HG02870 (cell line): ENCODE measurements at regions not wholly inside any gene's neighbourhood (a gene's known extent, or its start where the extent isn't known, plus 50 kb on each side); places are given as distances from the start of the nearest gene placed in this dataset.

Experiments used
- ATAC-seq: cut with Tn5 transposase; IDR thresholded peaks from one replicate; pipeline ENCODE4 v1.9.1; 2021; ENCODE audit warnings: mild to moderate bottlenecking, moderate library complexity; ENCODE audit not compliant: unreplicated experiment

DNA sequence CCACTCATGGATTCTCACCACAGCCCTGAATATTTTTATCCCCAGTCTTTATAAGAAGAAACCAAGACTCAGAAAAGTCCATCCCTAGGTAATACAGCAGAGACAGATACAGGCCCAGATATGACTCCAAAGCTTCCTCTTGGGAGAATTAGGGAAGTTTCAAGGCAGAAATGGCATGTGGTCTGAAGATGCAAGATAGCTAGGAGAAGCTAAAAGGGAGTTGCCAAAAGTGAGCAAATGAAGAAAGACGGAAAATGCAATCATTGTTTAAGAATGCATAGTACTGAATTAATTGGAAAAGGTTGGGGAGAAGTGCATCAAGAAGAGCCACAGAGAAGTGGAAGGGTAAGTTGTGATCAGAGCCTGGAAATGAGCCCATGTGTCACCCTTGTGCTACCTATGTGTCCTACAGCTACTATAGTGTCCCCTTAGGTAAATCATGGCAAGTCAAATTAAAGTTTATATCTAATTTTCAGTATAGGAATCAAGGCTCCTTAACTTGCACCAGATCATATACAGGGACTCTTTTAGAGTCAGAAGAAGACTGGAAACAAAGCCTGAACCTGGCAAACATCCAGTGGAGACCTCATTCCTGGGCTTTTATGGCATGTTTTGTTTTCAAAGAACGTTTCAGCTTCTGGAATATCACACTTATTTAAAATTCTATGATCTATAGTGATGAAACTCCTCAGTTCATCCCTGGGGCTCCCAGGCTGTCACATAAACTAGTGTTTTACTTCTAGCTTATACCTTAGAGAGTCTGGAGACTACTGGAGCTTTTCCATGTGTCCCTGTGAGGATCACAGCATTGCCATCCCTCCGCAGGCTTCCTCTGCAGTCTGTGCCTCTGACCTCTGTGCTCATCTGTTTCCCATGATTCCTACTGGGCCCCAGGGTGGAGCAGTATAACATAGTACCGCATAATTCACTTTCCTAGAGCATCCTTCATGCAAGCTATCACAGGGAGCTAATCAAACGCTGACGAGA lies 189.0 kb upstream of the CDKN3 start:
- ATAC-seq, result no peak

DNA sequence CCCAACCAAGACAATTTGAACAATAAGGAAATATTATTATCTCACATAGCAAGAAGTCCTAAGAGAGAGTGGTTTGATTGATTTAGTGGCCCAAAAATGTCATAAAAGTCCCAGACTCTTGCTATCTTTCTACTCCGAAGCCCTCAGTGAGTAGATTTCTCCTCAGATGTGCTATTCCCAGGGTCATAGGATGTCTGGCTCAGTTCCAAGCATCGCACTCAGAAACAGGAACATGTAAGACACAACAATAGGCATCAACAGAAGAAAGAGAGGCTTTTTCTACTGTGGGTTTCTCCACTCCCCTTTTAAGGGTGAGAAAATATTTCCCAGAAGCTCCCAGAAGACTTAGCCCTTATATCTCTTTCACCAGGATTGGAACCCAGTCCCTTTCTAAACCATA lies 188.1 kb upstream of the CDKN3 start:
- no peak for ATAC-seq

- ATAC-seq, result no peak
These were observed 187.1 kb upstream of the CDKN3 start for GRCh38 chr14:54209511-54210250.

- ATAC-seq, result no peak
These were observed 185.1 kb upstream of the CDKN3 start for GRCh38 chr14:54211551-54212308.

GRCh38 chr14:54213536-54213935 lies 183.3 kb upstream of the CDKN3 start:
- no peak for ATAC-seq

GRCh38 chr14:54216827-54217226 lies 180.0 kb upstream of the CDKN3 start:
- ATAC-seq, result no peak

GRCh38 chr14:54219261-54220070 lies 177.3 kb upstream of the CDKN3 start:
- ATAC-seq, result no peak

- no peak for ATAC-seq
These were observed 176.6 kb upstream of the CDKN3 start for GRCh38 chr14:54220071-54220703.

DNA sequence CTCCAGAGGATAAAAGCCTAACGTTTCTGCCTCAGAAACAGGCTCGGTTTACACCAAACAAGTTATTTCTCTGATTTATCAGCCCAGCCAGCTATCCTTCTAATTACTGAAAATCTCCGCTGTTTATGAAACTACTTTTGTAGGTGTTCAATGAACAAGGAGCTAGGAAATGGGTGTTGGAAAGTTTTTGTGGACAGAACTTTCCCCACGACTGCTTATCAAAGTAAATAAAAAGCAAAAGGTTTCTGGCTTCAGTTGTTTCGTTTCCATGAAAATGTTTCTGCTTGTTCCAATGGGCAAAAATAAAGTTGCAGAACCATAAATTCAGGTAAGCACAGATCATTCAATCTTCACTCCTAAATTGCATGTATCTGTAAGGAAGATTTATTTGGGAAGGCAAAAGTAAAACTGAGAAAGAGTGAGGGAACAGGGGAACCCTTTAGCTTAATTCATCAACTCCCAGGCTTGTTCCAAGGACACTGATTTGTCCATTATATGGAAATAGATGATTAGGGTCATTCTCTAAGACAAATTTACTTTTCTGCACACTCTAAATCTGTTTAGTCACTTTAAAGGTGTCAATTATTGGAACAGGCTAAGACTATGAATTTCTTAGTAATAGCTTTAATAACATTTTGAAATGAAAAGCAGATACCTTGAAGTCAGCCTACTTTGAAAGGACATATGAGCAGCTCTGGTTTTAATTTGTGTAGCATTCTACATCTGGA lies 175.9 kb upstream of the CDKN3 start:
- ATAC-seq, result no peak

GRCh38 chr14:54221432-54221803 lies 175.4 kb upstream of the CDKN3 start:
- no peak for ATAC-seq

DNA sequence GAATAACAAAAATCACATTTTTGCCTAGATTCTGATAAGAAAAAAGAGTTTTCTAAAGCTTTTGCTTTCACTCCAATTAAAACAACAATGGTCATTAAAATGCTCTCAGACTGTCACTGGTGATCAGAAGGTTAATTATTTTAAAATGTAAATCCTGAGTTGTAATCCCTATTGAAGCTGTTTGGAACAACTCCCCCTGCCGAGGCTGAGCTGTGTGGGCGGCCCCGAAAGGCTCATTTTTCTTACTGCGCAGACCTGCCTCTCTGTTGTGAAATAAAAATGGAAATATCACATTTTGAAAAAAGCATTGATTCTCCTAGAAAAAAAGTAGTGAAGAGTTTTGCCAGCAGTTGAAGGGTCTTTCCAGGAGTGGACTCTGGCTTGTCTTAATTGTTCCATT lies 174.8 kb upstream of the CDKN3 start:
- ATAC-seq, result no peak

DNA sequence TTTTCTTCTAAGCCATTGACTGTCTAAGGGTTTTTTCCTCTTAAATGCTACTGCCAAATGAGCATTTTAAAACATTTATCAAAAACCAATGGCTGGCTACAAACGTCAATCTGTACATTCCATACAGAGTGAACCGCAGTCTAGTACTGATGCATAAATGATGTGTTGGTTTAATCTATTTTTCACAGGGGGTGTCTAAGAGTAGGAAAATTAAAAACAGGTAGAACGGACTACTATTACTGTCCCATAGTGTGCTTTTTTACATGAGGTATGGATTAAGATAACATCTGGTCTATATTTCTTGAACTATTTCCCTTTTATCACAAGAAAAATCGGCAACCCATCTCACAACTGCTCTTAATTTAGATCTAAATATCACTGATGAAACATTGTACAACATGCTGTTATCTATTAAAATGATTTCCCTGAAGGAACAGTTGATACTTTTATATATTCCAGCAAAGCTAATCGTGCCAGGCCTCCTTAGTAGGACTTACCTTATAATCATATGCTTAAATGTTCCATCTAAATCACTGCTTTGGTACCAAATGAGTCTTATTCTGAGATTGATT lies 172.9 kb upstream of the CDKN3 start:
- no peak for ATAC-seq

- no peak for ATAC-seq
These were observed 171.2 kb upstream of the CDKN3 start for GRCh38 chr14:54225457-54226060.

DNA sequence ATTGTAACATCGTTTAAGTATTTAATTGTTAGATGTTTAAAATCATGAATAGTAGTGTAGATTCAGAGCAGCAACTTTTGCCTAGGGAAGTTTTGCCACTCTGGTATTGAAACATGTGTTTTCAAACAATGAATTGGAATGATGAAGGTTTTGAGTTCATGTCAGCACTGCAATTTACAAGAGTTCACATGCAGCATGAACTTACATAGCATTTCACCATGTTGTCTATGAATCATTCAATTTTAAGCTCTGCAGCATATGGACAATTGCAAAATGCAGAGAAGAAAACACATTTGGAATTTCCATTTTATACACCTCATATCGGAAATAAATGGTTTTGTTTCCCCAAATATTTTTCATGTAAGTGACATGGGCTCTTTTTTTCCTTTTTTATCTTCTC lies 170.7 kb upstream of the CDKN3 start:
- ATAC-seq, result no peak

DNA sequence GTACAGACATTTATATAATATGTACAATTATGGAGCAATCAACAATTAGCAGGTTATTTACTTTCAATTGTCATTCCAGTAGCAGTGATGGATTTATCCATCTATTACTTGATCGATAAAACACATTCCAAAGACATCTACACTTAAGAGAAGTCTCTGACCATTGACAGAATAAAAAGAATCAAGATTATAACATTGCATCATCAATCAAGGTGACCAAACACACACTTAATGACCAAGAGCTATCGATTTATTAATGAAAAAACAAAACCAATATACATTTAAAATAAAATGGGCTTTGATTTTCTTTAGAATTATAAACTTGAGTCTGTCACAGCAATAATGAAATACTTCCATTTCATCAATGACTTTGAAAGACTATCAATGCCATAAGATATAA lies 170.2 kb upstream of the CDKN3 start:
- ATAC-seq, result no peak

GRCh38 chr14:54229136-54229535 lies 167.7 kb upstream of the CDKN3 start:
- ATAC-seq, result no peak

DNA sequence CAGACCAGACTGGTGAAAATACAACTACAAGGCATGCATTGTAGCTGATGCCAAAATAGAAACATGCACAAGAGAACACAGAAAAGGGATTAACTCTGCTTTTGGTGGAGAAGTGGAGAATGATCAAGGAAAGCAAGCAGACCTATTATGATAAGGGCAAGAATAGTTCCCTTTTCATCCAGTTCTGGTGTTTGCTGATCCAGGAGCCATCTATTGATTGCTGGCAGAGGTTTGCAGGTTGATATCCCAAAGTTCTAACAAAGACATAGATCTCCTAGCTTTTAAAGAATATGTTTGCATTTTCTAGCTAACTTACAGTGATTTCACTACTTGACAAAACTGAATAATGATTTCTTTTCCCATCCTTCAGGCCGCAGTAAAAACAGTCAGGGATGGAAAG lies 166.2 kb upstream of the CDKN3 start:
- no peak for ATAC-seq

- ATAC-seq, result no peak
These were observed 164.1 kb upstream of the CDKN3 start for GRCh38 chr14:54232735-54233134.

DNA sequence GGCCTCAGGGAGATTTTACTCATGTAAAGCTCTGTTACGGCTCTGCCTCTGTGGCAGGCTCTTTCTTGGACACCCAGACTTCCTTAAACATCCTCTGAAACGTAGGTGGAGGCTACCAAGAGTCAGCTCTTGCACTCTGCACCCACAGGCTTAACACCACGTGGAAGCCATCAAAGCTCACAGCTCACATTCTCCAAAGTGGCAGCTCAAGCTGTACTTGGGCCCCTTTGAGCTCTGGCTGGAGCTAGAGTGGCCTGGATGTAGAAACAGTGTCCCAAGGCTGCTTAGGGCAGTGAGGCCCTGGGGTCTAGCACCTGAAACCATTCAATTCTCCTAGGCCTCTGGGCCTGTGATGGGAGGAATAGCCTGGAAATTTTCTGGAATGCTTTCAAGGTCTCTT lies 155.3 kb upstream of the CDKN3 start:
- no peak for ATAC-seq
